COLO668 (cell line): ENCODE measurements at regions not wholly inside any gene's neighbourhood (a gene's known extent, or its start where the extent isn't known, plus 50 kb on each side); places are given as distances from the start of the nearest gene placed in this dataset.
A peak's percentile ranks its signal among the peaks of the same experiment; 100 is the strongest.
"Not testable (repeated sequence)": the region's sequence is repeated elsewhere in the genome, so short reads cannot be mapped to it uniquely, and the experiment has no call there.

Experiments used
- DNase-seq: peaks from one replicate; lab custom pipeline; 2025; ENCODE audit not compliant: unreplicated experiment; lab: John Stamatoyannopoulos, UW

- no peak for DNase-seq
These were observed 593.3 kb downstream of the CCSER2 start for GRCh38 chr10:84921701-84922100.

GRCh38 chr10:84924131-84924530 is 595.7 kb downstream of the CCSER2 start:
- peak; percentile 47 for DNase-seq

- no peak for DNase-seq
These were observed 597.1 kb downstream of the CCSER2 start for GRCh38 chr10:84925495-84925894.

- DNase-seq: no peak
These were observed 605.0 kb downstream of the CCSER2 start for GRCh38 chr10:84933402-84933801.

- DNase-seq: no peak
These were observed 607.4 kb downstream of the CCSER2 start for GRCh38 chr10:84935772-84936171.

GRCh38 chr10:84938117-84938905 is 609.9 kb downstream of the CCSER2 start:
- DNase-seq: no peak

- no peak for DNase-seq
These were observed 615.2 kb downstream of the CCSER2 start for GRCh38 chr10:84943541-84943940.

- no peak for DNase-seq
These were observed 615.8 kb downstream of the CCSER2 start for GRCh38 chr10:84944187-84944586.

- peak; percentile 3 for DNase-seq
These were observed 617.4 kb downstream of the CCSER2 start for GRCh38 chr10:84945791-84946190.

- DNase-seq: peak; percentile 43
These were observed 618.5 kb downstream of the CCSER2 start for GRCh38 chr10:84946904-84947303.

- DNase-seq: no peak
These were observed 620.3 kb downstream of the CCSER2 start for GRCh38 chr10:84948644-84949043.

GRCh38 chr10:84951616-84952015 is 623.2 kb downstream of the CCSER2 start:
- DNase-seq: no peak

GRCh38 chr10:84957427-84957826 is 629.0 kb downstream of the CCSER2 start:
- no peak for DNase-seq

GRCh38 chr10:84965468-84965867 is 637.1 kb downstream of the CCSER2 start:
- DNase-seq: no peak

- no peak for DNase-seq
These were observed 638.5 kb downstream of the CCSER2 start for GRCh38 chr10:84966708-84967441.

GRCh38 chr10:84969297-84969696 is 640.9 kb downstream of the CCSER2 start:
- not testable (repeated sequence) for DNase-seq

- DNase-seq: no peak
These were observed 658.6 kb downstream of the CCSER2 start for GRCh38 chr10:84987039-84987438.

- no peak for DNase-seq
These were observed 659.6 kb downstream of the CCSER2 start for GRCh38 chr10:84988011-84988410.

GRCh38 chr10:84990713-84991112 is 662.3 kb downstream of the CCSER2 start:
- no peak for DNase-seq

GRCh38 chr10:84991301-84991700 is 662.9 kb downstream of the CCSER2 start:
- DNase-seq: no peak

- DNase-seq: peak; percentile 22
These were observed 665.1 kb downstream of the CCSER2 start for GRCh38 chr10:84993251-84994035.

GRCh38 chr10:84994722-84995121 is 666.3 kb downstream of the CCSER2 start:
- peak; percentile 29 for DNase-seq
